GM19324 (cell line): ENCODE measurements at regions not wholly inside any gene's neighbourhood (a gene's known extent, or its start where the extent isn't known, plus 50 kb on each side); places are given as distances from the start of the nearest gene placed in this dataset.

Experiments
- ATAC-seq: cut with Tn5 transposase; IDR thresholded peaks from one replicate; pipeline ENCODE4 v1.9.1; 2021; ENCODE audit warnings: mild to moderate bottlenecking, moderate library complexity; ENCODE audit not compliant: unreplicated experiment, low FRiP score

GRCh38 chr3:76855451-76855850, 184.4 kb upstream of the ROBO2 start:
- ATAC-seq, result no peak

GRCh38 chr3:76859596-76859995, 180.3 kb upstream of the ROBO2 start:
- ATAC-seq, result no peak

- no peak for ATAC-seq
Observed at GRCh38 chr3:76864355-76864754, 175.5 kb upstream of the ROBO2 start.

GRCh38 chr3:76866729-76867408, 173.0 kb upstream of the ROBO2 start:
- ATAC-seq, result peak; percentile 78

GRCh38 chr3:76869726-76870384, 170.0 kb upstream of the ROBO2 start:
- no peak for ATAC-seq

GRCh38 chr3:76871655-76872054, 168.2 kb upstream of the ROBO2 start:
- ATAC-seq, result no peak

- ATAC-seq, result no peak
Observed at GRCh38 chr3:76872999-76873398, 166.9 kb upstream of the ROBO2 start.

GRCh38 chr3:76873532-76874242, 166.2 kb upstream of the ROBO2 start:
- no peak for ATAC-seq

- ATAC-seq, result no peak
Observed at GRCh38 chr3:76879959-76880358, 159.9 kb upstream of the ROBO2 start.

GRCh38 chr3:76886761-76887500, 153.0 kb upstream of the ROBO2 start:
- no peak for ATAC-seq

- no peak for ATAC-seq
Observed at GRCh38 chr3:76888856-76889255, 151.0 kb upstream of the ROBO2 start.

- ATAC-seq, result no peak
Observed at GRCh38 chr3:76889911-76890310, 150.0 kb upstream of the ROBO2 start.

- ATAC-seq, result no peak
Observed at GRCh38 chr3:76897076-76897475, 142.8 kb upstream of the ROBO2 start.

GRCh38 chr3:76900596-76900995, 139.3 kb upstream of the ROBO2 start:
- no peak for ATAC-seq

GRCh38 chr3:76908156-76908555, 131.7 kb upstream of the ROBO2 start:
- ATAC-seq, result no peak

GRCh38 chr3:76912841-76913383, 127.0 kb upstream of the ROBO2 start:
- ATAC-seq, result no peak

- ATAC-seq, result no peak
Observed at GRCh38 chr3:76917436-76917835, 122.5 kb upstream of the ROBO2 start.

- ATAC-seq, result no peak
Observed at GRCh38 chr3:76920511-76920910, 119.4 kb upstream of the ROBO2 start.

GRCh38 chr3:76923485-76923884, 116.4 kb upstream of the ROBO2 start:
- ATAC-seq, result no peak

GRCh38 chr3:76930712-76931111, 109.2 kb upstream of the ROBO2 start:
- no peak for ATAC-seq

- ATAC-seq, result no peak
Observed at GRCh38 chr3:76933245-76933644, 106.7 kb upstream of the ROBO2 start.
